SK-N-SH (cell line): ENCODE measurements at regions not wholly inside any gene's neighbourhood (a gene's known extent, or its start where the extent isn't known, plus 50 kb on each side); places are given as distances from the start of the nearest gene placed in this dataset.

ENCODE experiments used
- CTCF ChIA-PET: fragments of 300-600, 350-600 bp; formaldehyde crosslinking; extraction: SDS; loops from one replicate; lab custom pipeline; 2021; lab: Yijun Ruan, JAX
- POLR2A ChIA-PET: fragments of 350-600 bp; sonication (Branson Sonifier 250); formaldehyde crosslinking; extraction: SDS; loops from one replicate; lab custom pipeline; 2020; ENCODE audit warnings: antibody characterized with exemption, inconsistent platforms; lab: Yijun Ruan, JAX
- DNase-seq: peaks from one replicate; pipeline ENCODE4 v3.0.0; 2012
- H2AFZ ChIP-seq: fragments of 200-600 bp; sonication (generic); 2 replicates; pipeline ENCODE4 v1.8.1; 2016; ENCODE audit warnings: antibody characterized with exemption, mild to moderate bottlenecking, low read depth
- H3F3A ChIP-seq: fragments of 200-600 bp; sonication (generic); replicated peaks from 2 replicates; pipeline ENCODE3; 2016; ENCODE audit warnings: antibody characterized with exemption, mild to moderate bottlenecking; ENCODE audit not compliant: insufficient read depth
- H3K27ac ChIP-seq, 2 experiments: fragments of 200-500 bp in 1 of 2; fragments of 200-600 bp in 1 of 2; sonication (Bioruptor generic) in 1 of 2; sonication (generic), shearing (Covaris generic) in 1 of 2; 2 replicates each; pipeline versions ENCODE4 v1.5.1 to v1.6.1; 2014 to 2016; ENCODE audit warnings: low read depth in 2 of 2, inconsistent platforms in 1 of 2, low read length in 1 of 2, mild to moderate bottlenecking in 1 of 2, mixed read lengths in 1 of 2
- H3K27me3 ChIP-seq: fragments of 200-600 bp; sonication (generic), shearing (Covaris generic); 2 replicates; pipeline ENCODE4 v1.6.1; 2016; ENCODE audit warnings: mixed run types; ENCODE audit not compliant: insufficient read depth
- H3K36me3 ChIP-seq, 2 experiments: fragments of 200-500 bp in 1 of 2; fragments of 200-600 bp in 1 of 2; sonication (Bioruptor generic) in 1 of 2; sonication (generic) in 1 of 2; replicated peaks in 1 of 2; 2 replicates each; pipeline versions ENCODE3 to v1.5.1; 2014 to 2016; ENCODE audit warnings: low read length in 1 of 2, mild to moderate bottlenecking in 1 of 2; ENCODE audit not compliant: insufficient read depth in 2 of 2, control insufficient read depth in 1 of 2
- H3K4me1 ChIP-seq, 2 experiments: fragments of 200-500 bp in 1 of 2; fragments of 200-600 bp in 1 of 2; sonication (Bioruptor generic) in 1 of 2; sonication (generic), shearing (Covaris generic) in 1 of 2; 2 replicates each; pipeline versions ENCODE4 v1.5.1 to v1.6.1; 2014 to 2016; ENCODE audit warnings: low read depth in 1 of 2, low read length in 1 of 2, mixed run types in 1 of 2; ENCODE audit not compliant: insufficient read depth in 2 of 2, control insufficient read depth in 1 of 2
- H3K4me2 ChIP-seq: fragments of 200-600 bp; sonication (generic), shearing (Covaris generic); 2 replicates; pipeline ENCODE4 v1.6.1; 2017; ENCODE audit warnings: mixed run types
- H3K4me3 ChIP-seq, 2 experiments: fragments of 200-500 bp in 1 of 2; fragments of 200-600 bp in 1 of 2; sonication (Bioruptor generic) in 1 of 2; sonication (generic), shearing (Covaris generic) in 1 of 2; 2 replicates each; pipeline versions ENCODE4 v1.5.1 to v1.8.1; 2014 to 2016; ENCODE audit warnings: low read depth in 2 of 2, inconsistent platforms in 1 of 2, low read length in 1 of 2, mild to moderate bottlenecking in 1 of 2, mixed read lengths in 1 of 2, moderate library complexity in 1 of 2
- H3K79me2 ChIP-seq: fragments of 200-600 bp; sonication (generic); 2 replicates; pipeline ENCODE4 v1.8.1; 2017; ENCODE audit warnings: mild to moderate bottlenecking; ENCODE audit not compliant: insufficient read depth
- H3K9ac ChIP-seq: fragments of 200-600 bp; sonication (generic); 2 replicates; pipeline ENCODE4 v1.6.1; 2017; ENCODE audit warnings: mixed run types
- H3K9me2 ChIP-seq: fragments of 200-600 bp; sonication (generic); 2 replicates; pipeline ENCODE4 v1.6.1; 2017; ENCODE audit warnings: mixed run types
- H3K9me3 ChIP-seq: fragments of 200-600 bp; sonication (generic); 2 replicates; pipeline ENCODE4 v1.6.1; 2017; ENCODE audit warnings: mixed run types, mild to moderate bottlenecking, moderate library complexity
- H4K20me1 ChIP-seq: fragments of 200-600 bp; sonication (generic); 2 replicates; pipeline ENCODE4 v1.6.1; 2017; ENCODE audit warnings: mild to moderate bottlenecking, mixed run types; ENCODE audit not compliant: insufficient read depth
- CHD2 ChIP-seq: fragments of 150-350 bp; IDR thresholded peaks from 2 replicates; pipeline ENCODE4 v1.6.1; 2018; ENCODE audit warnings: low read length; ENCODE audit not compliant: partially characterized antibody
- CTCF ChIP-seq: fragments of 200-600 bp; sonication (generic); IDR thresholded peaks from 2 replicates; pipeline ENCODE4 v1.6.1; 2017; ENCODE audit warnings: antibody characterized with exemption, mild to moderate bottlenecking, moderate library complexity
- EZH2phosphoT487 ChIP-seq: fragments of 200-600 bp; sonication (generic); IDR thresholded peaks from 2 replicates; pipeline ENCODE4 v1.6.1; 2017; ENCODE audit warnings: low read depth, mixed run types, mild to moderate bottlenecking, antibody characterized with exemption, moderate library complexity, borderline replicate concordance
- FOXJ3 ChIP-seq: sonication (generic); formaldehyde crosslinking; IDR thresholded peaks from 2 replicates; pipeline ENCODE4 v1.5.1; 2020; ENCODE audit warnings: mild to moderate bottlenecking, missing genetic modification reagents
- GABPA ChIP-seq: IDR thresholded peaks from 2 replicates; pipeline ENCODE4 v1.4.0; 2012; ENCODE audit warnings: low read depth, mild to moderate bottlenecking
- NRF1 ChIP-seq: IDR thresholded peaks from 2 replicates; pipeline ENCODE4 v1.6.1; 2012; ENCODE audit warnings: low read depth, mild to moderate bottlenecking, low read length
- PBX3 ChIP-seq: IDR thresholded peaks from 2 replicates; pipeline ENCODE4; 2012
- RAD21 ChIP-seq: IDR thresholded peaks from 2 replicates; pipeline ENCODE4 v1.6.1; 2012; ENCODE audit warnings: mild to moderate bottlenecking, low read length
- TEAD4 ChIP-seq: IDR thresholded peaks from 2 replicates; pipeline ENCODE4 v1.4.0; 2012; ENCODE audit warnings: mild to moderate bottlenecking, borderline replicate concordance; ENCODE audit not compliant: insufficient read depth
- USF1 ChIP-seq: IDR thresholded peaks from 2 replicates; pipeline ENCODE4 v1.4.0; 2012; ENCODE audit warnings: low read depth, borderline replicate concordance
- USF2 ChIP-seq: fragments of 150-350 bp; IDR thresholded peaks from 2 replicates; pipeline ENCODE4 v1.6.1; 2017; ENCODE audit warnings: antibody characterized with exemption, low read length, low read depth, borderline replicate concordance
- YY1 ChIP-seq: IDR thresholded peaks from 2 replicates; pipeline ENCODE4 v1.4.0; 2012; ENCODE audit warnings: low read depth, mild to moderate bottlenecking
- ZBTB33 ChIP-seq: IDR thresholded peaks from 2 replicates; pipeline ENCODE4 v1.4.0; 2012; ENCODE audit warnings: low read depth, borderline replicate concordance
- WGBS: methylation state at CpG from one replicate; pipeline ENCODE4 v1.1.6; 2017; ENCODE audit warnings: low lambda C conversion rate; 5-methylcytosine and 5-hydroxymethylcytosine counted together

- Histone ChIP-seq H3F3A (peaks cover 4% of the 10 kb centered on the region), H3K9me3 (no peaks in the 10 kb centered on the region), H3K9me2 (no peaks in the 10 kb centered on the region), H3K4me3 (no peak overlapping the region), H3K36me3 (no peaks in the 10 kb centered on the region), H3K79me2 (no peaks in the 10 kb centered on the region), H4K20me1 (no peaks in the 10 kb centered on the region), H2AFZ (no peak overlapping the region), H3K4me1 (no peaks in the 10 kb centered on the region), H3K4me2 (no peak overlapping the region), H3K9ac (no peak overlapping the region), H3K27ac (no peak overlapping the region), H3K27me3 (no peaks in the 10 kb centered on the region)
- POLR2A ChIA-PET, result no interaction called here
- CTCF ChIA-PET, result no interaction called here
- 49% methylated on average over 1 of the region's 1 CpG for WGBS
- no peak for TF ChIP-seq CHD2
- no peak for TF ChIP-seq USF1
- TF ChIP-seq TEAD4, result no peak
- TF ChIP-seq RAD21, result 0 out of 2 replicates have a peak, but pooled peaks have one; percentile 21
- no peak for TF ChIP-seq PBX3
- TF ChIP-seq EZH2phosphoT487, result no peak
- no peak for TF ChIP-seq NRF1
- no peak for TF ChIP-seq YY1
- TF ChIP-seq FOXJ3, result no peak
- no peak for TF ChIP-seq ZBTB33
- TF ChIP-seq USF2, result no peak
- peak; percentile 33 for TF ChIP-seq CTCF
- TF ChIP-seq GABPA, result no peak
- DNase-seq, result peak; percentile 1
These were observed 397.9 kb upstream of the TMPRSS15 start for GRCh38 chr21:18801468-18801867.
